HG03025 (cell line): ENCODE measurements at regions not wholly inside any gene's neighbourhood (a gene's known extent, or its start where the extent isn't known, plus 50 kb on each side); places are given as distances from the start of the nearest gene placed in this dataset.

Source experiments
- ATAC-seq: cut with Tn5 transposase; IDR thresholded peaks from one replicate; pipeline ENCODE4 v1.9.1; 2021; ENCODE audit warnings: mild to moderate bottlenecking, moderate library complexity; ENCODE audit not compliant: unreplicated experiment, low FRiP score

GRCh38 chr10:78381107-78381506, 347.4 kb downstream of the RPS24 start:
- no peak for ATAC-seq

DNA sequence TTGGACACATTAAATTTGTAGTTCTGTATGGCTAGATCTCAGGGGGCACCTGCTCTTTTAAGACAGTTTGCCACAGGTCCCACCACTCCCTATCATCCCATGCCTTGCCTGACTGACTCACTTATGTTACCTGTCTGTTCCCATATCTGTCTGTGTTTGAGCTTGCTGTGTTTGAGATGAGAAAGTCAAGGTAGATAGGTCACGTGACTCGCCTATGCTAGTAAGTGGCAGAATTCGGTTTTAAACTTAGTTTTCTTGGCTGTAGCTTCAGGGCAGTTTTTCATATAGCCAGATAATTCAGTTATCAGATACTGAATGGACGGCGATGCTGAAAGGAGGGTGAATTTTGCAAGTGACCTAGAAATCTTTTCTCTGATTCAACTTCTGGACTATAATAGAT, 348.4 kb downstream of the RPS24 start:
- no peak for ATAC-seq

- ATAC-seq: no peak
Measured at GRCh38 chr10:78382772-78383171, 349.1 kb downstream of the RPS24 start.

DNA sequence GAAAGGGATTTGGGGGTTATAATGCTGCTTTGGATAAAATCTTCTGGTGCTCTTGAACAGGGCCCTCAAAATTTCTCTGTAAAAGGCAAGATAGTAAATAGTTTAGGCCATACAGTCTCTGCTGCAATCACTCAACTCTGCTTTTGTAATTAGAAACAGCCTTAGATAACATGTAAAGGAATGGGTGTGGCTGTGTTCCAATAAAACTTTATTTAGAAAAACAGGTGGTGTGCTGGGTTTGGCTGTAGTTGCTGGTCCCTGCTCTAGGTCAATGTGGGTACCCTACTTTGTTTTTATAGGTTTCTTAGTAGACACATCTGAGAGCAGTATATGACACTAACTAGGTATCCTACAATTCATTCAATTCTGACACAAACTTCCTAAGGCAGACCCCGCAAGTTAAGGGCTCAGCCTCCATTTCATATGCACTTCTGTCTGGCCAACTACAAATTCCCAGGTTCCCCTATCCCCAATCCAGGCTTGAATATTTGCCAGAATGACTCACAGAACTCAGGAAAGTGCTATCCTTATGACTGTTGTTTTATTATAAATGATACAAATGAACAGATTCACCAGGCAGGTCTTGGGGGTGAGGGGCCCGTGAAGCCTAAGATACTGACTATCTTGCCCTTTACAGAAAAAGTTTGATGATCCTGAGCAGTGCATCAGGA, 349.9 kb downstream of the RPS24 start:
- no peak for ATAC-seq

DNA sequence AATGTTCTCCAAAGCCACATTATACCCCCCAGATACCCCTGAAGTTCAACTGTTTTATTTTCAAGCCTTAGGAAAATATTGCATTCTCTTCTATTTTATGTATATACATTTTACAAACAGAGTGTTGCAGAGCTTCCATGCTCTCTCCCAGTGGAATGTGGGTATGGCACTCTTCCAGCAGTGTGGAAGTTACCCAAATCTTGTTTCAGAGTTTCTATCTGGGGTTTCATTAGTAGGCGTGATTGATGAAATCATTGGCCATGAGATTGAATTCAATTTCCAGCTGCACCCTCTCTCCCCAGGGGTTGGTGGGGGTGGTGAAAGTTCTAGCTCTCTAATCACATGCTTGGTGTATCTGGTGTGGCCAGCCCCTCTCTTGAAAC, 350.4 kb downstream of the RPS24 start:
- ATAC-seq: no peak

DNA sequence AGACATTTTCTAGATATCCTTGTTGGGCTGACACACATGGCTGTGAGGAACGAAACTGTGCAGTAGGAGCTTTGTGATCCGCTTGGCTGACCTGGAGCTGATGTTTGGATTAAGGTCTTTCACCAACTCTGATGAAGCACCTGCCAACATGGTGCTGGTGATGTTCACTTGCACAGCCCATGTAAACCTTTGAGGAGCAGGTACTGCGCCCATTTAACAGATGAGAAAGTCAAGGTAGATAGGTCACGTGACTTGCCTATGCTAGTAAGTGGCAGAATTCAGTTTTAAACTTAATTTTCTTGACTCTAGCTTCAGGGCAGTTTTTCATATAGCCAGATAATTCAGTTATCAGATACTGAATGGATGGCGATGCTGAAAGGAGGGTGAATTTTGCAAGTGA, 351.9 kb downstream of the RPS24 start:
- ATAC-seq: no peak

GRCh38 chr10:78386509-78386908, 352.8 kb downstream of the RPS24 start:
- no peak for ATAC-seq

- no peak for ATAC-seq
Measured at GRCh38 chr10:78388331-78389050, 354.8 kb downstream of the RPS24 start.

GRCh38 chr10:78389419-78389818, 355.8 kb downstream of the RPS24 start:
- ATAC-seq: no peak

DNA sequence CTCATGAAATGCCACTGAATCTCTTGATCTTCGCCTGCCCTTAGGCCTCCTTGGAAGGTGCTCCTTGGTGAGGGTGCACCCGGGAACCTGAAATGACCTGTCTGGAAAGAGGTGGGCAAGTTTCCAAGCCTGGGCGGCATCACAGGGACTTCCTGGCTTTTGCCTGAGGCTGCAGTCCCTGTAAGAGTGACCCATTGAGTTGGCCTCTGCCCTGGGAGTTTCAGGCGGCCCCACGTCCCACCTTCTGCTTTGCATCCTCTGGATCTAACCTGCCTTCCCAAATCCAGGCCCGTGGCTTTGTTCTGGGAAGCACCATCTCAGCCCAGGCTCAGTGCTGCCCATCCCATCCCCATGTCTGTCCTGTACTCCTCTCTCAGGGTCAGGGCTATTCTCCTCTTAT, 356.4 kb downstream of the RPS24 start:
- ATAC-seq: no peak

GRCh38 chr10:78390817-78391216, 357.2 kb downstream of the RPS24 start:
- no peak for ATAC-seq

GRCh38 chr10:78391585-78391984, 357.9 kb downstream of the RPS24 start:
- no peak for ATAC-seq

GRCh38 chr10:78392197-78392596, 358.5 kb downstream of the RPS24 start:
- no peak for ATAC-seq

DNA sequence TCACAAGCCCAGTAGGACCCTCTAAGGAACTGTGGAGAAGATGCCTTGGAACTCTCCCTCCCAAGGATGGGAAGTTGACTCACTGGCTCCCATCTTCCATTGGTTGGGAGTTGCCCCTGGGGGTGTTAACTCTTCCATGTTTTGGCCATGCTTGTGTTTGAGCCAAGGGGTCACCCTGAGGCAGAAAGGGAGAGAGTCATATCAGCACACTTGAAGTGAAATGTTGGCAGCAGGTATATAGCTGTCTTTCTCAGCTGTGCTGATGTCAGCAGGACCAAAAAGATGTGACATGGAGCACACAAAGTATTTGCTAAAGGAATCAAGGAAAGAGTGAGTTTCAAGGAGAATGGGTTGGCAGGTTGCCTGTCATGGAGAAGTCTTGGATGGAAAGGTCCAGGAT, 359.4 kb downstream of the RPS24 start:
- no peak for ATAC-seq

- no peak for ATAC-seq
Measured at GRCh38 chr10:78394047-78394446, 360.4 kb downstream of the RPS24 start.

DNA sequence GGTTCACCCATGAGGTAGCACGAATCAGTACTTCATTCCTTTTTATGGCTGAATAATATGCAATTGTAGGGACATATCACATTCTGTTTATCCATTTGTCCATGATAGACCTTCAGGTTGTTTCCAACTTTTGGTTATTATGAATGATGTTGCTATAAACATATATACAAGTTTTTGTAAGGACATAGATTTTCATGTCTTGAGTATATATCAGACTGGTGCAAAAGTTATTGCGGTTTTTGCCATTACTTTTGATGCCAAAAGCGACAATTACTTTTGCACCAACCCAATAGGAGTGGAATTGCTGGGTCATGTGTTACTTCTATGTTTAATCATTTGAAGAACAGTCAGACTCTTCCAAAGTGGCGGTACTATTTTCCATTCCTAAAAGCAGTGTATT, 361.5 kb downstream of the RPS24 start:
- ATAC-seq: no peak

- no peak for ATAC-seq
Measured at GRCh38 chr10:78396754-78397153, 363.1 kb downstream of the RPS24 start.

DNA sequence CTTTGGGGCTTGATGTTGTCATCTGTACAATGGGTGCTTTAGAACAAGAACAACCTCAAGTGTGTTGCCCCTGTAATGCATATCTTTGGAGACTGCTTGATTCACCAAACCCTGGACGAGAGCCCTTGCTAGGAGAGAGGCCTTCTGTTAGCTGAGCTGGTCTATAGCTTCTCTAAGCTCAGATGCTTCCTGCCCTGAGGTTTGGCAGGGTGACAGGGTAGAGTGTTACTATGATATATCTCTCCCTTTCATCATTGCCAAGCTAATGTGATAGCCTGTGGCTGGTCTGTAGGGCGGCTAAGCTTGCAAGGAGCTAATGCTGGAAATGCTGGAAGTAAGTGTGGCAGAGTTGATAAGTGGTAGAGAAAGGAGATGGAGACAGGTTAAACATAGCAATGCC, 364.1 kb downstream of the RPS24 start:
- ATAC-seq: no peak

- ATAC-seq: no peak
Measured at GRCh38 chr10:78398382-78398781, 364.7 kb downstream of the RPS24 start.

- no peak for ATAC-seq
Measured at GRCh38 chr10:78401624-78402367, 368.1 kb downstream of the RPS24 start.

GRCh38 chr10:78402591-78402990, 368.9 kb downstream of the RPS24 start:
- no peak for ATAC-seq

GRCh38 chr10:78403781-78404180, 370.1 kb downstream of the RPS24 start:
- ATAC-seq: no peak
